SK-N-SH treated with all-trans-retinoic acid at 6 μM for 48 hours (cell line): ENCODE measurements at regions not wholly inside any gene's neighbourhood (a gene's known extent, or its start where the extent isn't known, plus 50 kb on each side); places are given as distances from the start of the nearest gene placed in this dataset.
"Not testable (repeated sequence)": the region's sequence is repeated elsewhere in the genome, so short reads cannot be mapped to it uniquely, and the experiment has no call there.

Experiments
- ATAC-seq: fragments of 200-7000 bp; cut with Tn5 transposase; 3 replicates; pipeline ENCODE4 v1.9.1; 2020; ENCODE audit warnings: mild to moderate bottlenecking, moderate library complexity
- ARNTL ChIP-seq: fragments of 450-650 bp; formaldehyde crosslinking; IDR thresholded peaks from 2 replicates; pipeline ENCODE4 v1.5.0; 2020; ENCODE audit warnings: low read depth, mild to moderate bottlenecking, moderate library complexity, borderline replicate concordance
- GLIS3 ChIP-seq: fragments of 250-450 bp; sonication (Bioruptor Pico); IDR thresholded peaks from 2 replicates; pipeline ENCODE4 v1.5.0; 2020; ENCODE audit warnings: mild to moderate bottlenecking, moderate library complexity
- ISL1 ChIP-seq: fragments of 250-450 bp; sonication (Bioruptor Pico); IDR thresholded peaks from 2 replicates; pipeline ENCODE4 v2.1.2; 2022; ENCODE audit warnings: mild to moderate bottlenecking, moderate library complexity
- OSR1 ChIP-seq: fragments of 250-450 bp; sonication (Bioruptor Pico); IDR thresholded peaks from 2 replicates; pipeline ENCODE4 v1.8.0; 2022; ENCODE audit warnings: moderate library complexity, mild to moderate bottlenecking, inconsistent platforms
- RARB ChIP-seq: fragments of 250-450 bp; sonication (Bioruptor Pico); IDR thresholded peaks from 2 replicates; pipeline ENCODE4 v1.8.0; 2021; ENCODE audit warnings: mild to moderate bottlenecking, moderate library complexity
- TCF4 ChIP-seq: fragments of 250-450 bp; sonication (Bioruptor Pico); IDR thresholded peaks from 2 replicates; pipeline ENCODE4 v1.8.0; 2021; ENCODE audit warnings: mild to moderate bottlenecking, moderate library complexity, borderline replicate concordance
- TOX ChIP-seq: fragments of 250-450 bp; sonication (Bioruptor Pico); IDR thresholded peaks from 2 replicates; pipeline ENCODE4 v1.8.0; 2021; ENCODE audit warnings: mild to moderate bottlenecking, moderate library complexity, borderline replicate concordance
- ZFP3 ChIP-seq: fragments of 250-450 bp; sonication (Bioruptor Pico); IDR thresholded peaks from 2 replicates; pipeline ENCODE4 v1.5.0; 2020; ENCODE audit warnings: mild to moderate bottlenecking, moderate library complexity
- ZFP30 ChIP-seq: fragments of 450-650 bp; formaldehyde crosslinking; IDR thresholded peaks from 2 replicates; pipeline ENCODE4 v1.5.0; 2022; ENCODE audit warnings: mild to moderate bottlenecking, moderate library complexity
- ZNF565 ChIP-seq: fragments of 450-650 bp; formaldehyde crosslinking; conservative IDR thresholded peaks from 2 replicates; pipeline ENCODE4 v1.5.0; 2020; ENCODE audit warnings: low read depth, mild to moderate bottlenecking, moderate library complexity
- ZNF70 ChIP-seq: fragments of 450-650 bp; formaldehyde crosslinking; IDR thresholded peaks from 2 replicates; pipeline ENCODE4 v1.5.0; 2020; ENCODE audit warnings: mild to moderate bottlenecking, moderate library complexity
- ZNF8 ChIP-seq: fragments of 450-650 bp; formaldehyde crosslinking; IDR thresholded peaks from 2 replicates; pipeline ENCODE4 v1.5.0; 2020; ENCODE audit warnings: mild to moderate bottlenecking, moderate library complexity
- TF ChIP-seq, protein P1 (sequence below): fragments of 250-450 bp; sonication (Bioruptor Pico); IDR thresholded peaks from 2 replicates; pipeline ENCODE4 v1.5.0; 2020; ENCODE audit warnings: mild to moderate bottlenecking, moderate library complexity
- TF ChIP-seq, protein P2 (sequence below): fragments of 250-450 bp; sonication (Bioruptor Pico); IDR thresholded peaks from 2 replicates; pipeline ENCODE4 v1.8.0; 2020; ENCODE audit warnings: mild to moderate bottlenecking, moderate library complexity, borderline replicate concordance
- TF ChIP-seq, protein P3 (sequence below): fragments of 250-450 bp; sonication (Bioruptor Pico); IDR thresholded peaks from 2 replicates; pipeline ENCODE4 v1.8.0; 2021; ENCODE audit warnings: low read depth, mild to moderate bottlenecking, moderate library complexity, borderline replicate concordance
- TF ChIP-seq, protein P4 (sequence below): fragments of 250-450 bp; sonication (Bioruptor Pico); IDR thresholded peaks from 2 replicates; pipeline ENCODE4 v1.5.1; 2021; ENCODE audit warnings: mild to moderate bottlenecking, moderate library complexity

DNA sequence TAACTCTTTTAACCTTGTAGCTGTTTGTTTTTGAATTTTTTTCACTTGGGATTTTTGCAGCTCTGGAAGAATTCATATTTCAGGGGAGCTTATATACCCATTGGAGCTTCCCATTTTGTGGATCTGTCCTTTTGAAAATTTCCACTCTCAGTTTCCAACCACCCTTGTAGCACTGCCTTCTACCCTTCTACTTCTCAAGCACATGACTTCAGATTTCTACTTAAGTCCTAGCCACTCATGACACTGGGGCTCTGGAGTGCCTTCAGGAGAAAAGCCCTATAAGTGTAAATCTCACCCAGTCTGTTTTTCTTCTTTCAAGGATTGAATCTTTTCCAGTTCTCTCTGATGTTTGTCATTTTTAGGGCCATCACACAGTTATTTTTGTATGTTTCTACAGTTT, 283.7 kb upstream of the KCNH7 start:
- TF ChIP-seq ZFP3 (no peak), ZFP30 (CRISPR knock-in tag) (no peak), TOX (CRISPR knock-in tag) (no peak), TCF4 (no peak), RARB (CRISPR knock-in tag) (no peak)
- TF ChIP-seq, protein P1, sequence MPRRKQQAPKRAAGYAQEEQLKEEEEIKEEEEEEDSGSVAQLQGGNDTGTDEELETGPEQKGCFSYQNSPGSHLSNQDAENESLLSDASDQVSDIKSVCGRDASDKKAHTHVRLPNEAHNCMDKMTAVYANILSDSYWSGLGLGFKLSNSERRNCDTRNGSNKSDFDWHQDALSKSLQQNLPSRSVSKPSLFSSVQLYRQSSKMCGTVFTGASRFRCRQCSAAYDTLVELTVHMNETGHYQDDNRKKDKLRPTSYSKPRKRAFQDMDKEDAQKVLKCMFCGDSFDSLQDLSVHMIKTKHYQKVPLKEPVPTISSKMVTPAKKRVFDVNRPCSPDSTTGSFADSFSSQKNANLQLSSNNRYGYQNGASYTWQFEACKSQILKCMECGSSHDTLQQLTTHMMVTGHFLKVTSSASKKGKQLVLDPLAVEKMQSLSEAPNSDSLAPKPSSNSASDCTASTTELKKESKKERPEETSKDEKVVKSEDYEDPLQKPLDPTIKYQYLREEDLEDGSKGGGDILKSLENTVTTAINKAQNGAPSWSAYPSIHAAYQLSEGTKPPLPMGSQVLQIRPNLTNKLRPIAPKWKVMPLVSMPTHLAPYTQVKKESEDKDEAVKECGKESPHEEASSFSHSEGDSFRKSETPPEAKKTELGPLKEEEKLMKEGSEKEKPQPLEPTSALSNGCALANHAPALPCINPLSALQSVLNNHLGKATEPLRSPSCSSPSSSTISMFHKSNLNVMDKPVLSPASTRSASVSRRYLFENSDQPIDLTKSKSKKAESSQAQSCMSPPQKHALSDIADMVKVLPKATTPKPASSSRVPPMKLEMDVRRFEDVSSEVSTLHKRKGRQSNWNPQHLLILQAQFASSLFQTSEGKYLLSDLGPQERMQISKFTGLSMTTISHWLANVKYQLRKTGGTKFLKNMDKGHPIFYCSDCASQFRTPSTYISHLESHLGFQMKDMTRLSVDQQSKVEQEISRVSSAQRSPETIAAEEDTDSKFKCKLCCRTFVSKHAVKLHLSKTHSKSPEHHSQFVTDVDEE (CRISPR knock-in tag) = no peak
- TF ChIP-seq, protein P2, sequence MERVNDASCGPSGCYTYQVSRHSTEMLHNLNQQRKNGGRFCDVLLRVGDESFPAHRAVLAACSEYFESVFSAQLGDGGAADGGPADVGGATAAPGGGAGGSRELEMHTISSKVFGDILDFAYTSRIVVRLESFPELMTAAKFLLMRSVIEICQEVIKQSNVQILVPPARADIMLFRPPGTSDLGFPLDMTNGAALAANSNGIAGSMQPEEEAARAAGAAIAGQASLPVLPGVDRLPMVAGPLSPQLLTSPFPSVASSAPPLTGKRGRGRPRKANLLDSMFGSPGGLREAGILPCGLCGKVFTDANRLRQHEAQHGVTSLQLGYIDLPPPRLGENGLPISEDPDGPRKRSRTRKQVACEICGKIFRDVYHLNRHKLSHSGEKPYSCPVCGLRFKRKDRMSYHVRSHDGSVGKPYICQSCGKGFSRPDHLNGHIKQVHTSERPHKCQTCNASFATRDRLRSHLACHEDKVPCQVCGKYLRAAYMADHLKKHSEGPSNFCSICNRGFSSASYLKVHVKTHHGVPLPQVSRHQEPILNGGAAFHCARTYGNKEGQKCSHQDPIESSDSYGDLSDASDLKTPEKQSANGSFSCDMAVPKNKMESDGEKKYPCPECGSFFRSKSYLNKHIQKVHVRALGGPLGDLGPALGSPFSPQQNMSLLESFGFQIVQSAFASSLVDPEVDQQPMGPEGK (CRISPR knock-in tag) = no peak
- ATAC-seq = no peak

DNA sequence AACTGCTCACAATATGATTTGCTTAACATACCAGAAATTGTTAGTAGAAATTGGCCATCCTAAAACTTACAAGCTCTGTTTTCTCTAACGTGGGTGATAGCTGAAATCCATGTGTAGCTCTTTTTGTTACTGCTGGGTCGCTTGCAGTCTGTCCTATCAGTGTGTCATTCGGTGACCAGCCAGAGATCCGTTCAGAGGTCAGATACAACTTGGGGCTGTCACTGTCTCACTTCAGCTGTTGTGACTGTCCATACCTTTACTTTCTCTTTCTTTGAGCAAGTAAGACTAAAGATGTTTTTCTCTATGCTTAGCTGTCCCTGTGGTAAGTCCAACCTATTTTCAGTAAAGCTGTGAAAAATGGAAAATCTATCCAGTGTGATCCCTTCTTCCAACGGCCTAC, 282.9 kb upstream of the KCNH7 start:
- no peak for ATAC-seq
- TF ChIP-seq, protein P1 (CRISPR knock-in tag) = no peak
- TF ChIP-seq ZFP3 = no peak

DNA sequence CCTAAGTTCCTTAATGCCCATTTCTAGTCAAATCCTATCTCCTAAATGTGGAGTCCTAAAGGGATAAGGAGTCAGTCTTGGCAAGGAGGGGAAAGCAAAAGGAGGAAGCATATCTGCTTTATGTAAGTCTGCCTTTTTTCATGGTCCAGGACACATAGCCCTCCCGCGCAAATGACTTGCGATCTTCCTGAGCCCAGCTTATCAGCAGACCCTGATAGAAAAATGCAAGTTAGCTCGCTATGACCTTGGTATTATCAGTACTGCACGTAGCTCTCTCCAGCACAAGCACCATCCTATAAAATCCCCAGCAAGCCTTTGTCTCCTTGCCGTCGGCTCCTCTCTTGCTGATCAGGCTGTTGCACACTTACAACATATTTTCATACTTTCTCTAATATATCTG, 281.4 kb upstream of the KCNH7 start:
- TF ChIP-seq, protein P1 (CRISPR knock-in tag) = no peak
- TF ChIP-seq OSR1 (CRISPR knock-in tag) (no peak), TCF4 (no peak), ARNTL (CRISPR knock-in tag) (no peak)
- TF ChIP-seq, protein P3, sequence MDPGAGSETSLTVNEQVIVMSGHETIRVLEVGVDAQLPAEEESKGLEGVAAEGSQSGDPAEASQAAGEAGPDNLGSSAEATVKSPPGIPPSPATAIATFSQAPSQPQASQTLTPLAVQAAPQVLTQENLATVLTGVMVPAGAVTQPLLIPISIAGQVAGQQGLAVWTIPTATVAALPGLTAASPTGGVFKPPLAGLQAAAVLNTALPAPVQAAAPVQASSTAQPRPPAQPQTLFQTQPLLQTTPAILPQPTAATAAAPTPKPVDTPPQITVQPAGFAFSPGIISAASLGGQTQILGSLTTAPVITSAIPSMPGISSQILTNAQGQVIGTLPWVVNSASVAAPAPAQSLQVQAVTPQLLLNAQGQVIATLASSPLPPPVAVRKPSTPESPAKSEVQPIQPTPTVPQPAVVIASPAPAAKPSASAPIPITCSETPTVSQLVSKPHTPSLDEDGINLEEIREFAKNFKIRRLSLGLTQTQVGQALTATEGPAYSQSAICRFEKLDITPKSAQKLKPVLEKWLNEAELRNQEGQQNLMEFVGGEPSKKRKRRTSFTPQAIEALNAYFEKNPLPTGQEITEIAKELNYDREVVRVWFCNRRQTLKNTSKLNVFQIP (CRISPR knock-in tag) = no peak
- no peak for ATAC-seq

DNA sequence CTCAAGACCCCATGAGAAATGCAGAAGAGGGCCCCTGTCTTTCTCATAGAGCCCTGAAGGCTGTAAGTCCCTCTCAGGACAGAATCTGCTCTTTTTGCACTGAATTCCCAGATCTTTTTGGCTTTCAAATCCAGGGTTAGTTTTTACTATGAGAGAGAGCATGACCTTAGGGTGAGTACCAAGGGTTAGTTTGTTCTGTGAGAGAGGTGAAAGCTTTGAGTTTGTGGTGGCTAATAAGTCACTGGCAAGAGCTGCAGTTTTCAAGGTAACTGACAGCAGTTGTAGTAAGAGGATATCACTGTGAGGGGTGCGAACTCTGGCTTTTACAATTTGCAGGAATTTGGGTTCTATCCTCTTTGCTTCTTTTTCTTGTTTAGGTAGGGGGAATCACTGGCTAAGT, 248.4 kb upstream of the KCNH7 start:
- no peak for TF ChIP-seq GLIS3 (CRISPR knock-in tag)
- TF ChIP-seq ZNF8 (CRISPR knock-in tag) = no peak
- TF ChIP-seq TCF4 = no peak
- TF ChIP-seq ZFP30 (CRISPR knock-in tag) = no peak
- no peak for TF ChIP-seq ZNF70 (CRISPR knock-in tag)
- TF ChIP-seq, protein P2 (CRISPR knock-in tag) = no peak
- TF ChIP-seq, protein P4, sequence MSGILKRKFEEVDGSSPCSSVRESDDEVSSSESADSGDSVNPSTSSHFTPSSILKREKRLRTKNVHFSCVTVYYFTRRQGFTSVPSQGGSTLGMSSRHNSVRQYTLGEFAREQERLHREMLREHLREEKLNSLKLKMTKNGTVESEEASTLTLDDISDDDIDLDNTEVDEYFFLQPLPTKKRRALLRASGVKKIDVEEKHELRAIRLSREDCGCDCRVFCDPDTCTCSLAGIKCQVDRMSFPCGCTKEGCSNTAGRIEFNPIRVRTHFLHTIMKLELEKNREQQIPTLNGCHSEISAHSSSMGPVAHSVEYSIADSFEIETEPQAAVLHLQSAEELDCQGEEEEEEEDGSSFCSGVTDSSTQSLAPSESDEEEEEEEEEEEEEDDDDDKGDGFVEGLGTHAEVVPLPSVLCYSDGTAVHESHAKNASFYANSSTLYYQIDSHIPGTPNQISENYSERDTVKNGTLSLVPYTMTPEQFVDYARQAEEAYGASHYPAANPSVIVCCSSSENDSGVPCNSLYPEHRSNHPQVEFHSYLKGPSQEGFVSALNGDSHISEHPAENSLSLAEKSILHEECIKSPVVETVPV (CRISPR knock-in tag) = no peak
- no peak for TF ChIP-seq OSR1 (CRISPR knock-in tag)
- no peak for TF ChIP-seq ISL1 (CRISPR knock-in tag)
- TF ChIP-seq ZNF565 = no peak
- ATAC-seq = no peak

DNA sequence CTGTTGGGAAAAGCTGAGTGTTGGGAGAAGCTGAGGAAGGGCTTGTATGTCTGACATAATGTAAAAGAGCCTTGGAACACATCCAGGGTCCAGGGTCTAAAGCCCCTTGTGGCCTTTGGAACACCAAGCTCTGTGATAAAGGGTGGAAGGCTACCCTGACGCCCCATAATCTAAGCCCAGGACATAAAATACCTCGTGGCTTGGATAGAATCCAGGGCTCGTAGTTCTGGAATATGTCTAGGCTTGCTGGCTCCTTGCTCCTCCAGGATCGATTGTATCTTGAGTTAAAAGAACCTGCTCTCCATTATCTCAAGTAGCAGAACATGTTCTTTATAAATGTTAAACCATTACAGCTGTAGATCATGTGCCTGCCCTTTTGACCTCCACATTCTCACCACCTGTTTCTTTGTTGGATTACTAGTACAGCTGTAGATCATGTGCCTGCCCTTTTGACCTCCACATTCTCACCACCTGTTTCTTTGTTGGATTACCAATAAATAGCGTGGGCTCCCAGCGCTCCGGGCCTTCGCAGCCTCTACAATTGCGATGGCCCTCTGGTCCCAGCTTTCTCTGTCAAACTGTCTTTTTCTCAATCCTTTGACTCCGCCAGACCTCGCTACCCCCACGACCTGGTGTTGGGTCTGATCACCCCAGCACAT, 246.9 kb upstream of the KCNH7 start:
- ATAC-seq = not testable (repeated sequence)
